Adrenal gland (tissue), 5 donors: ENCODE measurements at regions not wholly inside any gene's neighbourhood (a gene's known extent, or its start where the extent isn't known, plus 50 kb on each side); places are given as distances from the start of the nearest gene placed in this dataset.

Experiments
- CTCF ChIP-seq, 6 experiments: fragments of 450-650 bp in 4 of 6; fragments of 200-600 bp in 2 of 6; sonication (generic) in 1 of 6; IDR thresholded peaks; 1 replicate in 5 of 6; 2 replicates in 1 of 6; pipeline versions ENCODE4 v1.5.1 to v1.8.0; 2016 to 2021; ENCODE audit warnings: antibody characterized with exemption in 6 of 6, mild to moderate bottlenecking in 2 of 6, moderate library complexity in 1 of 6
- POLR2A ChIP-seq, 2 donors: fragments of 450-650 bp; IDR thresholded peaks; one replicate each; pipeline ENCODE4 v1.6.1; 2017; ENCODE audit warnings: antibody characterized with exemption in 2 of 2, mild to moderate bottlenecking in 2 of 2, moderate library complexity in 1 of 2
- donor health status: DM: no; HTN: no; CAD: no.

- TF ChIP-seq CTCF (IDR thresholded peaks at IDR 0.05) (no peak), POLR2A (IDR thresholded peaks at IDR 0.05) (no peak)
These were observed 258.9 kb upstream of the APCDD1 start for GRCh38 chr18:10195529-10195928.
